Nephron (organoid): ENCODE measurements at regions not wholly inside any gene's neighbourhood (a gene's known extent, or its start where the extent isn't known, plus 50 kb on each side); places are given as distances from the start of the nearest gene placed in this dataset.
"Not testable (repeated sequence)": the region's sequence is repeated elsewhere in the genome, so short reads cannot be mapped to it uniquely, and the experiment has no call there.

Experiments used
- H3K27ac Mint-ChIP-seq, 3 experiments: 2 replicates each; pipeline ENCODE4 v1.8.0; 2020; ENCODE audit warnings: mixed read lengths in 3 of 3, mild to moderate bottlenecking in 2 of 3, moderate library complexity in 1 of 3
- H3K27me3 Mint-ChIP-seq: 2 replicates; pipeline ENCODE4 v1.8.0; 2021; ENCODE audit warnings: low read depth, mild to moderate bottlenecking, moderate library complexity, mixed read lengths
- H3K36me3 Mint-ChIP-seq: 2 replicates; pipeline ENCODE4 v1.8.0; 2020; ENCODE audit warnings: low read depth, mixed read lengths
- H3K4me1 Mint-ChIP-seq: 2 replicates; pipeline ENCODE4 v1.8.0; 2020; ENCODE audit warnings: mixed read lengths
- H3K4me3 Mint-ChIP-seq, 3 experiments: 2 replicates each; pipeline ENCODE4 v1.8.0; 2020; ENCODE audit warnings: mild to moderate bottlenecking in 3 of 3, mixed read lengths in 3 of 3, moderate library complexity in 2 of 3
- H3K9me3 Mint-ChIP-seq: 2 replicates; pipeline ENCODE4 v1.8.0; 2020; ENCODE audit warnings: mixed read lengths
- CTCF ChIP-seq, 3 experiments: fragments of 200-600 bp; sonication (generic); IDR thresholded peaks; one replicate each; pipeline ENCODE4 v1.5.0; 2021; ENCODE audit warnings: antibody characterized with exemption in 3 of 3; ENCODE audit not compliant: unreplicated experiment in 3 of 3

- Mint-ChIP-seq H3K4me3 (no peak overlapping the region), H3K4me1 (no peaks in the 10 kb centered on the region), H3K27me3 (no peaks in the 10 kb centered on the region), H3K27ac (no peak overlapping the region), H3K9me3 (peaks cover 24% of the 10 kb centered on the region), H3K36me3 (peaks cover 7% of the 10 kb centered on the region)
- no peak for TF ChIP-seq CTCF (IDR thresholded peaks at IDR 0.05; ENCODE audit: unreplicated experiment in 3 of 3)
These were observed 74.2 kb downstream of the APOBEC1 start for GRCh38 chr12:7591531-7591930.

GRCh38 chr12:7590085-7590484, 75.6 kb downstream of the APOBEC1 start:
- H3K27me3 Mint-ChIP-seq, H3K27ac Mint-ChIP-seq, H3K4me3 Mint-ChIP-seq, H3K4me1 Mint-ChIP-seq, H3K36me3 Mint-ChIP-seq: not testable (repeated sequence)
- peaks cover 29% of the 10 kb centered on the region for H3K9me3 Mint-ChIP-seq

GRCh38 chr12:7588742-7589329, 76.9 kb downstream of the APOBEC1 start:
- H3K36me3 Mint-ChIP-seq, H3K27me3 Mint-ChIP-seq, H3K27ac Mint-ChIP-seq, H3K4me3 Mint-ChIP-seq, H3K4me1 Mint-ChIP-seq: not testable (repeated sequence)
- H3K9me3 Mint-ChIP-seq: peaks cover 34% of the 10 kb centered on the region
- TF ChIP-seq CTCF (IDR thresholded peaks at IDR 0.05; ENCODE audit: unreplicated experiment in 3 of 3): peak; percentile 17 to 27 (median 22)

GRCh38 chr12:7584137-7584536, 80.6 kb upstream of the CD163 start:
- not testable (repeated sequence) for H3K36me3 Mint-ChIP-seq, H3K4me3 Mint-ChIP-seq, H3K27ac Mint-ChIP-seq, H3K27me3 Mint-ChIP-seq, H3K4me1 Mint-ChIP-seq
- H3K9me3 Mint-ChIP-seq: peaks cover 40% of the 10 kb centered on the region

- no peaks in the 10 kb centered on the region for H3K4me1 Mint-ChIP-seq
- no peak for TF ChIP-seq CTCF (IDR thresholded peaks at IDR 0.05; ENCODE audit: unreplicated experiment in 3 of 3)
- no peak overlapping the region for H3K4me3 Mint-ChIP-seq
- peaks cover 35% of the 10 kb centered on the region for H3K9me3 Mint-ChIP-seq
- H3K27ac Mint-ChIP-seq: no peak overlapping the region
- peaks cover 2% of the 10 kb centered on the region for H3K36me3 Mint-ChIP-seq
- H3K27me3 Mint-ChIP-seq: no peaks in the 10 kb centered on the region
These were observed 79.9 kb upstream of the CD163 start for GRCh38 chr12:7583471-7583870.

GRCh38 chr12:7582796-7583195, 79.2 kb upstream of the CD163 start:
- no peaks in the 10 kb centered on the region for H3K36me3 Mint-ChIP-seq
- no peak for TF ChIP-seq CTCF (IDR thresholded peaks at IDR 0.05; ENCODE audit: unreplicated experiment in 3 of 3)
- no peak overlapping the region for H3K27ac Mint-ChIP-seq
- no peaks in the 10 kb centered on the region for H3K27me3 Mint-ChIP-seq
- no peaks in the 10 kb centered on the region for H3K4me1 Mint-ChIP-seq
- peaks cover 29% of the 10 kb centered on the region for H3K9me3 Mint-ChIP-seq
- H3K4me3 Mint-ChIP-seq: no peak overlapping the region

GRCh38 chr12:7581625-7582024, 78.0 kb upstream of the CD163 start:
- H3K27me3 Mint-ChIP-seq: no peaks in the 10 kb centered on the region
- no peak overlapping the region for H3K27ac Mint-ChIP-seq
- H3K4me3 Mint-ChIP-seq: no peak overlapping the region
- no peaks in the 10 kb centered on the region for H3K4me1 Mint-ChIP-seq
- TF ChIP-seq CTCF (IDR thresholded peaks at IDR 0.05; ENCODE audit: unreplicated experiment in 3 of 3): no peak
- H3K9me3 Mint-ChIP-seq: peaks cover 21% of the 10 kb centered on the region
- H3K36me3 Mint-ChIP-seq: no peaks in the 10 kb centered on the region
